HG03039 (cell line): ENCODE measurements at regions not wholly inside any gene's neighbourhood (a gene's known extent, or its start where the extent isn't known, plus 50 kb on each side); places are given as distances from the start of the nearest gene placed in this dataset.
"Not testable (repeated sequence)": the region's sequence is repeated elsewhere in the genome, so short reads cannot be mapped to it uniquely, and the experiment has no call there.

ENCODE experiments used
- ATAC-seq: cut with Tn5 transposase; IDR thresholded peaks from one replicate; pipeline ENCODE4 v1.9.1; 2021; ENCODE audit warnings: mild to moderate bottlenecking, moderate library complexity; ENCODE audit not compliant: unreplicated experiment

GRCh38 chr7:106713452-106713851, 52.5 kb upstream of the CCDC71L start:
- ATAC-seq: not testable (repeated sequence)

- ATAC-seq: not testable (repeated sequence)
Measured at GRCh38 chr7:106714590-106715442, 53.9 kb upstream of the CCDC71L start.

- no peak for ATAC-seq
Measured at GRCh38 chr7:106715730-106716129, 54.8 kb upstream of the CCDC71L start.

GRCh38 chr7:106717254-106717954, 56.4 kb upstream of the CCDC71L start:
- no peak for ATAC-seq

- ATAC-seq: peak; percentile 68
Measured at GRCh38 chr7:106717955-106718871, 57.3 kb upstream of the CCDC71L start.

- ATAC-seq: no peak
Measured at GRCh38 chr7:106720641-106721040, 59.7 kb upstream of the CCDC71L start.

GRCh38 chr7:106721816-106722785, 61.1 kb upstream of the CCDC71L start:
- no peak for ATAC-seq

- no peak for ATAC-seq
Measured at GRCh38 chr7:106723398-106723797, 62.4 kb upstream of the CCDC71L start.

GRCh38 chr7:106729720-106730385, 68.9 kb upstream of the CCDC71L start:
- no peak for ATAC-seq

- ATAC-seq: peak; percentile 70
Measured at GRCh38 chr7:106731187-106731586, 70.2 kb upstream of the CCDC71L start.

- no peak for ATAC-seq
Measured at GRCh38 chr7:106731646-106732444, 70.9 kb upstream of the CCDC71L start.

- no peak for ATAC-seq
Measured at GRCh38 chr7:106735637-106736036, 74.7 kb upstream of the CCDC71L start.

- no peak for ATAC-seq
Measured at GRCh38 chr7:106736123-106736507, 75.2 kb upstream of the CCDC71L start.

GRCh38 chr7:106736508-106737201, 75.7 kb upstream of the CCDC71L start:
- ATAC-seq: peak; percentile 69

- ATAC-seq: no peak
Measured at GRCh38 chr7:106737202-106737562, 76.2 kb upstream of the CCDC71L start.

- ATAC-seq: no peak
Measured at GRCh38 chr7:106740806-106741205, 79.8 kb upstream of the CCDC71L start.

- no peak for ATAC-seq
Measured at GRCh38 chr7:106744563-106745091, 83.7 kb upstream of the CCDC71L start.

- not testable (repeated sequence) for ATAC-seq
Measured at GRCh38 chr7:106747301-106747700, 86.3 kb upstream of the CCDC71L start.
